ENCODE measurements at regions not wholly inside any gene's neighbourhood (a gene's known extent, or its start where the extent isn't known, plus 50 kb on each side); places are given as distances from the start of the nearest gene placed in this dataset.
"Not testable (repeated sequence)": the region's sequence is repeated elsewhere in the genome, so short reads cannot be mapped to it uniquely, and the experiment has no call there.

DNA sequence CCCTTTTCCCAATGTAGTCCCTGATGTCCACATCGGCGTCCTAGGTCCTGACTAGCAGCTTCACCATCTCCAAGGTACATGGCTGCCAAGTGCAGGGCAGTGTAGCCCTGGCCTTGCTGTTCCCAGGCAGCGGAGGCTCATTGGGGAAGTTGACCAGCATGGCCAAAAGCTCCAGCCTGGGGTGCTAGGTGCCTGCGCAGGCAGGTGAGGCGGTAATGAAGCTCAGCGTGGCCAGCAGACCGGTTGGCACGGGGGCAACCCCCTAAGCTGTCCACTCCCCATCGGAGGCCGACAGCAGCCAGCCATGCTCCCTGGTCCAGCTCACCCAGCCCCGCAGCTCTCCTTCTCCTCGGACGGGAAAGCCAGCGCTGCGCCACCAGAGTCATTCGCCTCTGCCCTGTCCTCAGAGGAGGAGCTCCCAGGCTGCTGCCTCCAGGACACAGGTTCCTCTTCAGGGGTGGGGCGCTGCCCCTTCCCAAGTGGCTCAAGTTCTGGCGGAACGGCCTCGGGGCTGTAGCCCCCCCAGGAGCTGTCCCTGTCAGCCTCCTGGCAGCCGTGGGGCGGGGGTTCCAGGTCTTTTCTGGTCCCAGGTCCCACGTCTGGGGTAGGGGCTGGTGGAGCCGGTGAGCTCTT is 1218.2 kb downstream of the FOXD4L5 start:
- TF ChIP-seq, protein P1, sequence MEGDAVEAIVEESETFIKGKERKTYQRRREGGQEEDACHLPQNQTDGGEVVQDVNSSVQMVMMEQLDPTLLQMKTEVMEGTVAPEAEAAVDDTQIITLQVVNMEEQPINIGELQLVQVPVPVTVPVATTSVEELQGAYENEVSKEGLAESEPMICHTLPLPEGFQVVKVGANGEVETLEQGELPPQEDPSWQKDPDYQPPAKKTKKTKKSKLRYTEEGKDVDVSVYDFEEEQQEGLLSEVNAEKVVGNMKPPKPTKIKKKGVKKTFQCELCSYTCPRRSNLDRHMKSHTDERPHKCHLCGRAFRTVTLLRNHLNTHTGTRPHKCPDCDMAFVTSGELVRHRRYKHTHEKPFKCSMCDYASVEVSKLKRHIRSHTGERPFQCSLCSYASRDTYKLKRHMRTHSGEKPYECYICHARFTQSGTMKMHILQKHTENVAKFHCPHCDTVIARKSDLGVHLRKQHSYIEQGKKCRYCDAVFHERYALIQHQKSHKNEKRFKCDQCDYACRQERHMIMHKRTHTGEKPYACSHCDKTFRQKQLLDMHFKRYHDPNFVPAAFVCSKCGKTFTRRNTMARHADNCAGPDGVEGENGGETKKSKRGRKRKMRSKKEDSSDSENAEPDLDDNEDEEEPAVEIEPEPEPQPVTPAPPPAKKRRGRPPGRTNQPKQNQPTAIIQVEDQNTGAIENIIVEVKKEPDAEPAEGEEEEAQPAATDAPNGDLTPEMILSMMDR (IDR thresholded peaks at IDR 0.05; ENCODE audit: borderline replicate concordance, extremely low read depth, insufficient read depth): no peak
- FAIRE-seq (no peak), DNase-seq (peak in 1 of 5 donors; percentile 56)
- Histone ChIP-seq H3K27ac (ENCODE audit: low read depth in 2 of 2, low read length in 2 of 2) (no peak overlapping the region), H3K4me3 (ENCODE audit: low read length in 3 of 3) (no peak overlapping the region), H3K9me3 (ENCODE audit: control insufficient read depth in 2 of 3, insufficient read depth in 1 of 3, low read length in 3 of 3) (no peaks in the 10 kb centered on the region), H3K36me3 (ENCODE audit: control insufficient read depth in 2 of 3, insufficient read depth in 3 of 3, low read length in 3 of 3) (no peaks in the 10 kb centered on the region), H3K4me1 (ENCODE audit: control insufficient read depth in 2 of 3, insufficient read depth in 2 of 3, low read depth in 1 of 3, low read length in 3 of 3) (no peaks in the 10 kb centered on the region), H3K27me3 (ENCODE audit: control insufficient read depth, insufficient read depth, low read length) (no peaks in the 10 kb centered on the region), H3K9ac (ENCODE audit: low read length in 3 of 3) (no peak overlapping the region)
- intact Hi-C loops (cut with DNase I): no loop called here

DNA sequence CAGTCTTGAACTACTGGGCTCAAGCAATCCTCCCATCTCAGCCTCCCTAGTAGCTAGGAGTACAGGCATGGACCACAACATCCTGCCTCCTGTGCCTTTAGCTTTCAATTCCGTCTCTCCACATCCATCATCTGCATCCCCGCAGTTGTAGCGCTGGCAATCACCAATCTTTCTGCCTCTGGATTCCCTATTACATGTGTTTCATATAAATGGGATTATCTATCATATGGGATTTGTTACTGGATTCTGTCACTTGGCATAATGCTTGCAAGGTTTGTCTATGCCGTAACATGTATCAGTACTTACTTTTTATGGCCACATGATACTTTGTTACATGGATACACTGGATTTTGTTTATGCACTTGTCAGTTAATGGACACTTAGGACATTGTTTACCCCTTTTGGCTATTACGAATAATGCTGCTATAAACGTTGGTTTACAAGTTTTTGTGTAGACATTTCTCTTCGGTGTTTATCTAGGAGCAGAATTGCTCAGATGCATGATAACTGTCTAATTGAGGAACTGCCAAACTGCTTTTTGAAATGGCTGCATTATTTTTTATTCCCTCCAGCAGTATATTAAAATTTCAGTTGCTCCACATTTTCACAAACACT is 1223.9 kb downstream of the FOXD4L5 start:
- H3K9me3 ChIP-seq (ENCODE audit: control insufficient read depth in 2 of 3, insufficient read depth in 1 of 3, low read length in 3 of 3): no peaks in the 10 kb centered on the region
- DNase-seq: no peak
- H3K36me3 ChIP-seq (ENCODE audit: control insufficient read depth in 2 of 3, insufficient read depth in 3 of 3, low read length in 3 of 3): no peaks in the 10 kb centered on the region
- no peak overlapping the region for H3K27ac ChIP-seq (ENCODE audit: low read depth in 2 of 2, low read length in 2 of 2)
- TF ChIP-seq, protein P1 (IDR thresholded peaks at IDR 0.05; ENCODE audit: borderline replicate concordance, extremely low read depth, insufficient read depth): no peak
- H3K9ac ChIP-seq (ENCODE audit: low read length in 3 of 3): no peak overlapping the region
- H3K27me3 ChIP-seq (ENCODE audit: control insufficient read depth, insufficient read depth, low read length): no peaks in the 10 kb centered on the region
- H3K4me1 ChIP-seq (ENCODE audit: control insufficient read depth in 2 of 3, insufficient read depth in 2 of 3, low read depth in 1 of 3, low read length in 3 of 3): no peaks in the 10 kb centered on the region
- H3K4me3 ChIP-seq (ENCODE audit: low read length in 3 of 3): no peak overlapping the region
- FAIRE-seq: no peak
- intact Hi-C loops (cut with DNase I): no loop called here

DNA sequence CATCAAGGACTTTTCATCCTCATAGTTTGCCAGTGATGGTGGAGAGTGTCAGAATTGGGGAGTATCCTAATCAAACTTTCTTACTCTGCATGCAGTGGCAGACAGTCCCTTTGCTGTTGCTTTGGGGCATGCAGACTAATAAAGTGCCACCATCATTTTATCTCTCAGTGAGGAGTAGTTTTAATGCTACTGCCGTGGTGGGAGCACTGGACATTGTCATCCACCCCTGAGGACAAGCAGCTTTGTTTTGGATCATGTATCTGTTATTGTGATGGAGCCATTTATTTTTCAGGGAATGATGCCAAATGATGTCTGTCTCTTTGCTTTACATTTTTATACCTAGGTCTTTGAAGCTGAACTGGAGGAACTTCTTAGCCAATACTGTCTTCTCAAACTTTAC is 1226.9 kb downstream of the FOXD4L5 start:
- FAIRE-seq; H3K9ac ChIP-seq (ENCODE audit: low read length in 3 of 3); intact Hi-C loops (cut with DNase I); H3K27ac ChIP-seq (ENCODE audit: low read depth in 2 of 2, low read length in 2 of 2); DNase-seq; H3K27me3 ChIP-seq (ENCODE audit: control insufficient read depth, insufficient read depth, low read length); H3K9me3 ChIP-seq (ENCODE audit: control insufficient read depth in 2 of 3, insufficient read depth in 1 of 3, low read length in 3 of 3); H3K4me3 ChIP-seq (ENCODE audit: low read length in 3 of 3); H3K4me1 ChIP-seq (ENCODE audit: control insufficient read depth in 2 of 3, insufficient read depth in 2 of 3, low read depth in 1 of 3, low read length in 3 of 3); H3K36me3 ChIP-seq (ENCODE audit: control insufficient read depth in 2 of 3, insufficient read depth in 3 of 3, low read length in 3 of 3): not testable (repeated sequence)

DNA sequence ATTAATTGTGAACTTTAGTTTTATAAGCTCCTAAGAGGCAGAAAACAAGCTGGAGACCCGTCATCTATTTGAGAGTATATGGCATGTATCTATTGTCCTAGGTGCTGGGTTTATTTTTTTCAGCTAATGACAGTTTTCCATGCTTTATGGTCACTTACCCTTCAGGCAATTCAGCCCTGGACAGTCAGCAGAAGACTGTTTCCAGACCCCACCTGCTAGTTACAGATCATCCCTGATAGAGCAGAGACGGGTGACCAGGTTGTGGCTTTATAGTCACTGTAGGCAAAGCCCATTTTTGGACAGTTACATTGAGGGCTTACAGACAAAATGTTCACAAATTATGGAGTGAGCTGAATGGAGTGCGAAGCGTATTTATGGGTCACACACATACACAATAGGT is 1227.5 kb downstream of the FOXD4L5 start:
- H3K27ac ChIP-seq (ENCODE audit: low read depth in 2 of 2, low read length in 2 of 2): no peak overlapping the region
- FAIRE-seq (no peak), DNase-seq (no peak)
- no peak overlapping the region for H3K9ac ChIP-seq (ENCODE audit: low read length in 3 of 3)
- intact Hi-C loops (cut with DNase I): no loop called here
- no peaks in the 10 kb centered on the region for H3K4me1 ChIP-seq (ENCODE audit: control insufficient read depth in 2 of 3, insufficient read depth in 2 of 3, low read depth in 1 of 3, low read length in 3 of 3)
- TF ChIP-seq, protein P1 (IDR thresholded peaks at IDR 0.05; ENCODE audit: borderline replicate concordance, extremely low read depth, insufficient read depth): no peak
- no peaks in the 10 kb centered on the region for H3K9me3 ChIP-seq (ENCODE audit: control insufficient read depth in 2 of 3, insufficient read depth in 1 of 3, low read length in 3 of 3)
- no peaks in the 10 kb centered on the region for H3K36me3 ChIP-seq (ENCODE audit: control insufficient read depth in 2 of 3, insufficient read depth in 3 of 3, low read length in 3 of 3)
- no peak overlapping the region for H3K4me3 ChIP-seq (ENCODE audit: low read length in 3 of 3)
- no peaks in the 10 kb centered on the region for H3K27me3 ChIP-seq (ENCODE audit: control insufficient read depth, insufficient read depth, low read length)

DNA sequence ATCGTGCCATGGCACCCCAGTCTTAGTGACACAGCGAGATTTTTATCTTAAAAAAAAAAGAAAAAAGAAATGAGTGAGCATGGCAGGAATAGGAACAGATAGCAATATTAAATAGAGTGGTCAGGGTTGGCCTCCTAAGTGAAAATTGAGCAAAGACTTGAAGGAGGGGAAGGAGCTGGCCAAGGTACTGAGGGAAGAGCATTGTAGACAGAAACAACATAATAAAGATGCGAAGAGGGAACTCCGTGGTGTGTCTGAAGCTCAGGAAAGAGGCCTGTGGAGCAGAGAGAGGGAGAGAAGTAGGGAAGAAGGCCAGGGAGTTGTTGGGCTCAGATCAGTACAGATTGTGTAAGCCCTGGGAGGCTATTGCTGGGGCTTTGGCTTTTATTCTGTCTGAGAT is 1256.1 kb downstream of the FOXD4L5 start:
- H3K4me1 ChIP-seq (ENCODE audit: control insufficient read depth in 2 of 3, insufficient read depth in 2 of 3, low read depth in 1 of 3, low read length in 3 of 3); H3K4me3 ChIP-seq (ENCODE audit: low read length in 3 of 3); intact Hi-C loops (cut with DNase I); H3K36me3 ChIP-seq (ENCODE audit: control insufficient read depth in 2 of 3, insufficient read depth in 3 of 3, low read length in 3 of 3); H3K9me3 ChIP-seq (ENCODE audit: control insufficient read depth in 2 of 3, insufficient read depth in 1 of 3, low read length in 3 of 3); FAIRE-seq; H3K27me3 ChIP-seq (ENCODE audit: control insufficient read depth, insufficient read depth, low read length); H3K9ac ChIP-seq (ENCODE audit: low read length in 3 of 3); DNase-seq; H3K27ac ChIP-seq (ENCODE audit: low read depth in 2 of 2, low read length in 2 of 2): not testable (repeated sequence)

DNA sequence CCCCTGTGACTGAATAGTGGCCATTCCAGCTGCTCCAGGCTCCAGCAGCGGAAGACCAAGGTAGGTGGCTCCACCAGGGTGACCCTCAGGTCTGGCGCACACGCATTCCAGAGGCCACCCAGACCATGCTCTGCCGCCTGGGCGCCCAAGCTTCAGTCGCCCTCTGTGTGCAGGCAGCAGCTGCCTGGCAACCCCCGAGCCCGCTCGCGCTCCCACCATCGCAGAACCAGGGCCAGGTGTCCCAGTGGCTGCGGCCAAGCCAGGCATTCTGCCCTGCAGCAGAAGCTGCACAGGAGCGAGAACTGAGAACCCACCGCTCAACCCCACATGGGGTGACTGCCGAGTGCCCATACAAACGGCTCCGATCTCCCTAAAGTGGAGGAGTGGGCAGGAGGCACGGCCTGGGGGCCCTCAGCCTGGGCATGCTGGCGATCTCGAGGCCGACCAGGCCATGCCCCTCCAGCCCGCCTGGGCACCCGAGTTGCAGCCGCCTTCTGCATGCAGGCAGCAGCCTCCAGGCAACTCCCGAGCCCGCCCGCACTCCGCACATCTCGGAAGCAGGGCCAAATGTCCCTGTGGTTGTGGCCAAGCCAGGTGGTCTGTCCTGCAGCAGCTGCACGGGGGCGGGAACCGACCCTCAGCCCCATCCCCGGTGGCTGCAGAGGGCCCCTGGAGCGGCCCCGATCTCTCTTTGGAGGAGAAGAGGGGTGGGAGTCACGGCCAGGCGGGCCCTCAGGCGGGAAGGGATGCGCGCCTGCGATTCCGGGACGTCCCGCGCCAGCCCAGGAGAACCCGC is 1264.1 kb downstream of the FOXD4L5 start:
- H3K9ac ChIP-seq (ENCODE audit: low read length in 3 of 3); H3K4me3 ChIP-seq (ENCODE audit: low read length in 3 of 3); FAIRE-seq; H3K9me3 ChIP-seq (ENCODE audit: control insufficient read depth in 2 of 3, insufficient read depth in 1 of 3, low read length in 3 of 3); H3K27ac ChIP-seq (ENCODE audit: low read depth in 2 of 2, low read length in 2 of 2); H3K36me3 ChIP-seq (ENCODE audit: control insufficient read depth in 2 of 3, insufficient read depth in 3 of 3, low read length in 3 of 3); H3K27me3 ChIP-seq (ENCODE audit: control insufficient read depth, insufficient read depth, low read length); H3K4me1 ChIP-seq (ENCODE audit: control insufficient read depth in 2 of 3, insufficient read depth in 2 of 3, low read depth in 1 of 3, low read length in 3 of 3); intact Hi-C loops (cut with DNase I): not testable (repeated sequence)
- peak in 1 of 5 donors; percentile 79 for DNase-seq

Data from kidney (tissue), 13 donors.